Heart right ventricle (tissue), 16 donors: ENCODE measurements at regions not wholly inside any gene's neighbourhood (a gene's known extent, or its start where the extent isn't known, plus 50 kb on each side); places are given as distances from the start of the nearest gene placed in this dataset.

Source experiments
- ATAC-seq, 8 donors: fragments of 200-7000 bp; cut with Tn5 transposase; one replicate each; pipeline ENCODE4 v1.9.1; 2020; ENCODE audit warnings: mild to moderate bottlenecking in 8 of 8, moderate library complexity in 8 of 8, moderate number of reproducible peaks in 1 of 8
- DNase-seq, 2 donors: peaks; one replicate each; pipeline ENCODE4 v3.0.0-alpha.2; 2020
- H3K27ac ChIP-seq, 10 donors: fragments of 200-600 bp; sonication (generic) in 2 of 10; one replicate each; pipeline versions ENCODE4 v1.5.0 to v1.8.0; 2020 to 2022; ENCODE audit warnings: mild to moderate bottlenecking in 3 of 10
- H3K27me3 ChIP-seq, 7 donors: fragments of 200-600 bp; one replicate each; pipeline ENCODE4 v1.8.0; 2021 to 2022; ENCODE audit warnings: mild to moderate bottlenecking in 2 of 7
- H3K36me3 ChIP-seq, 9 donors: fragments of 200-600 bp; sonication (generic) in 1 of 9; one replicate each; pipeline versions ENCODE4 v1.5.0 to v1.8.0; 2020 to 2022; ENCODE audit warnings: mild to moderate bottlenecking in 2 of 9
- H3K4me1 ChIP-seq, 9 donors: fragments of 200-600 bp; sonication (generic) in 1 of 9; one replicate each; pipeline versions ENCODE4 v1.5.0 to v1.8.0; 2020 to 2022; ENCODE audit warnings: mild to moderate bottlenecking in 4 of 9
- H3K4me3 ChIP-seq, 10 donors: fragments of 200-600 bp; sonication (generic) in 2 of 10; one replicate each; pipeline versions ENCODE4 v1.5.0 to v1.8.0; 2020 to 2022; ENCODE audit warnings: mild to moderate bottlenecking in 7 of 10, moderate library complexity in 2 of 10
- H3K9me3 ChIP-seq, 11 donors: fragments of 200-600 bp in 10 of 11; sonication (generic) in 2 of 11; one replicate each; pipeline versions ENCODE4 v1.5.0 to v1.8.0; 2013 to 2022; ENCODE audit warnings: mild to moderate bottlenecking in 2 of 11, control low read depth in 1 of 11, moderate library complexity in 1 of 11
- CTCF ChIP-seq, 9 donors: fragments of 200-600 bp; sonication (generic) in 2 of 9; IDR thresholded peaks; one replicate each; pipeline versions ENCODE4 v1.5.0 to v1.8.0; 2021 to 2022; ENCODE audit warnings: antibody characterized with exemption in 9 of 9, mild to moderate bottlenecking in 5 of 9, moderate library complexity in 1 of 9
- WGBS, 2 donors: extraction: QIAGEN DNeasy Blood & Tissue Kit; methylation state at CpG; one replicate each; pipeline ENCODE4 v1.1.7; 2013; ENCODE audit warnings: inconsistent platforms in 1 of 2; 5-methylcytosine and 5-hydroxymethylcytosine counted together
- intact Hi-C, 10 donors: fragments of 100-400 bp; cut with DNase I; formaldehyde crosslinking; loops; one replicate each; pipeline versions ENCODE4 v1.11.1 to v1.14.2; 2022
- donor health status: Arrhythmogenic right ventricular cardiomyopathy.
- donor health status: ischemic (EF 13 %, LVEDD 7.1; RV severe dilation, severe dysfunction).
- donor health status: healthy with polysubstance abuse.
- donor health status: DM: no; HTN: yes; CAD: no.
- donor health status: DM: no; HTN: no; CAD: no.
- donor health status: ischemic (EF 25% LVEDD 6.9; RV normal size, moderate dysfunction).
- donor health status: ischemic (EF 25% LVEDD 5.7; RV mildly dilated, moderate dysfunction).
- donor health status: healthy.
- donor health status: DM: yes; HTN: yes; CAD: no.
- donor health status: Ischemic cardiomyopathy.
- donor health status: ischemic (EF 35%, LVEDD 5.7; RV mildly dilated, moderate dysfunction).
- donor health status: nonischemic (EF 11% LVEDD 7.7; RV severe dilation, severe dysfunction).
- donor health status: DM: yes; HTN: yes; CAD: no.
- donor health status: PGD.
- donor health status: ischemic (EF 29% LVEDD 5.4; RV normal size, mild dysfunction).
- donor health status: nonischemic (EF 23%, LVEDD 6.1; RV moderate dilation, normal function).

- Histone ChIP-seq H3K9me3 (no peaks in the 10 kb centered on the region), H3K27me3 (peaks cover 0 to 12% (median 0%) of the 10 kb centered on the region in 7 donors), H3K4me1 (no peaks in the 10 kb centered on the region), H3K27ac (no peak overlapping the region), H3K4me3 (no peak overlapping the region), H3K36me3 (no peaks in the 10 kb centered on the region)
- 80% methylated on average over 2 of the region's 2 CpGs for WGBS, 2 donors
- intact Hi-C loops = no loop called here
- no peak for TF ChIP-seq CTCF (IDR thresholded peaks at IDR 0.05)
- no peak for DNase-seq
- no peak for ATAC-seq
Measured at GRCh38 chr10:121222842-121223241, 371.7 kb downstream of the WDR11 start.

- Histone ChIP-seq H3K36me3 (no peaks in the 10 kb centered on the region), H3K4me3 (no peak overlapping the region), H3K4me1 (no peaks in the 10 kb centered on the region), H3K27me3 (no peaks in the 10 kb centered on the region), H3K27ac (no peak overlapping the region), H3K9me3 (no peaks in the 10 kb centered on the region)
- intact Hi-C loops = no loop called here
- ATAC-seq (no peak), DNase-seq (no peak)
- 76 to 81% methylated on average over 5 of the region's 5 CpGs for WGBS, 2 donors
- TF ChIP-seq CTCF (IDR thresholded peaks at IDR 0.05) = no peak
Measured at GRCh38 chr10:121231079-121231478, 367.2 kb downstream of the FGFR2 start.

GRCh38 chr10:121232494-121232893 lies 365.8 kb downstream of the FGFR2 start:
- H3K27ac ChIP-seq = no peak overlapping the region
- 81 to 83% methylated on average over 10 of the region's 10 CpGs for WGBS, 2 donors
- intact Hi-C loops = no loop called here
- ATAC-seq = no peak
- DNase-seq = no peak
- peaks cover 0 to 11% (median 2%) of the 10 kb centered on the region in 11 donors for H3K9me3 ChIP-seq
- no peaks in the 10 kb centered on the region for H3K27me3 ChIP-seq
- H3K4me1 ChIP-seq = no peaks in the 10 kb centered on the region
- no peak for TF ChIP-seq CTCF (IDR thresholded peaks at IDR 0.05)
- H3K36me3 ChIP-seq = no peaks in the 10 kb centered on the region
- H3K4me3 ChIP-seq = no peak overlapping the region

- no peak for DNase-seq
- ATAC-seq = no peak
Measured at GRCh38 chr10:121235692-121236091, 362.6 kb downstream of the FGFR2 start.

More at GRCh38 chr10:121235692-121236091, 362.6 kb downstream of the FGFR2 start:
- Histone ChIP-seq H3K4me3 (no peak overlapping the region), H3K27ac (no peak overlapping the region), H3K27me3 (no peaks in the 10 kb centered on the region), H3K9me3 (peaks cover 0 to 16% (median 7%) of the 10 kb centered on the region in 11 donors), H3K36me3 (no peaks in the 10 kb centered on the region), H3K4me1 (no peaks in the 10 kb centered on the region)
- WGBS, 2 donors = 93 to 97% methylated on average over 2 of the region's 2 CpGs
- intact Hi-C loops = no loop called here
- no peak for TF ChIP-seq CTCF (IDR thresholded peaks at IDR 0.05)
